GM19455 (cell line): ENCODE measurements at regions not wholly inside any gene's neighbourhood (a gene's known extent, or its start where the extent isn't known, plus 50 kb on each side); places are given as distances from the start of the nearest gene placed in this dataset.
"Not testable (repeated sequence)": the region's sequence is repeated elsewhere in the genome, so short reads cannot be mapped to it uniquely, and the experiment has no call there.

Experiments used
- ATAC-seq: cut with Tn5 transposase; IDR thresholded peaks from one replicate; pipeline ENCODE4 v1.9.1; 2021; ENCODE audit not compliant: unreplicated experiment

DNA sequence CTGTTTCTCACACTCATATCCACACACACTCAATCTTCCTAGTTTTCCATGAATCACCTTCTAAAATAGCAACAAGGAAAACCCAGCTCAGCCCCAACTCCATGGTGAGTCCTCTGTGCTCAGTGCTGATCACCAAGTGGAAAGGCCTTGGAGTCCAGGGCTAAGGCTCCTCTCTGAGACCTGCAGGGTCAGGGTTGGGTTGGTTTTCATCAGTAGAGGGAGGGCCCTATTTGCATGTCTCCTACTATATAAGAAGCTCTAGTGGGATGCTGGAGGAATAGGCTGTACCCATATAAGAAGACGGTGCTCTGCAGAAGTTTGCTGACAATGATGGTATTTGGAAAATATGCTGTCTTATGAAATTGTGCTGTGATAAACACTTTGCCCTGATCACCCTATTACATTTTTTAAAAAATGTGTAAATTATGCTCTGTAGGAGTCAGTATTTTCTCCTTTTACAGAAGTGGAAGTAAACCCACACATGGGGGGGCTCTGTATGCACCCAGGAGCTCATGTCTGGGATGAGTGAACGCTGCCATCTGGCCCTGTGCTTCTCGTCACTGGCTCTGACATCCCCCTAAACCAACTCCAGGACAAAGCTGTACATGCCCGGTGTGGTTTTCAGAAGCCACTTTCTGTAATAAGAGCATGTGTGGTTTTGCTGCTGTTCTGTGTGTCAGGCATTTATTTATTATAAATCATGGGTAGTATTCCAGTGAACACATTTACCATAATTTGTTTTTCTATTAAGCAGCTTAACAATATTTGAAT is 536.3 kb downstream of the TMEM121 start:
- ATAC-seq, result no peak

- ATAC-seq, result no peak
Observed at GRCh38 chr14:106067935-106068334, 541.6 kb downstream of the TMEM121 start.

GRCh38 chr14:106069804-106070625 is 543.6 kb downstream of the TMEM121 start:
- no peak for ATAC-seq

GRCh38 chr14:106080922-106081321 is 554.5 kb downstream of the TMEM121 start:
- ATAC-seq, result no peak

DNA sequence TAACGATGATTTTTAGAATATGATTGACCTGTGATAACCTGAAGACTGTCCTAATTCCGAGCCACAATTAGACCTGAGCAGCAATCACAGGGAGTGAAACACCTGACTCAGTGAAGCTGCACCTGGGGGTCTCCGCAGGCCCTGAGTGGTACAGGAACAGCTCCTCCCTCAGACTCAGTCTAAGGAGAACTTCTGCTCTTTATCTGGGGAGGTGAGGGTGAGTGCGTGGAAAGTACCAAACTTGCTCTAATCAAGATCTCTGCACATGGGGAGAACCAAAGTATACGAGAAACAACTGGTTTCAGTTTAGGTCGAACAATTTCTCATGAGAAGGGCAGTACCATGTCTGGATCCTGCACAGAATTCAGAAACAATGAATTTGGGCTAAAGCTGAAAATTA is 555.3 kb downstream of the TMEM121 start:
- ATAC-seq, result not testable (repeated sequence)

- no peak for ATAC-seq
Observed at GRCh38 chr14:106083082-106083481, 556.7 kb downstream of the TMEM121 start.

GRCh38 chr14:106087837-106088236 is 561.5 kb downstream of the TMEM121 start:
- no peak for ATAC-seq

GRCh38 chr14:106088860-106089259 is 562.5 kb downstream of the TMEM121 start:
- ATAC-seq, result not testable (repeated sequence)

GRCh38 chr14:106094654-106095189 is 568.3 kb downstream of the TMEM121 start:
- no peak for ATAC-seq

- no peak for ATAC-seq
Observed at GRCh38 chr14:106107703-106108102, 581.3 kb downstream of the TMEM121 start.

DNA sequence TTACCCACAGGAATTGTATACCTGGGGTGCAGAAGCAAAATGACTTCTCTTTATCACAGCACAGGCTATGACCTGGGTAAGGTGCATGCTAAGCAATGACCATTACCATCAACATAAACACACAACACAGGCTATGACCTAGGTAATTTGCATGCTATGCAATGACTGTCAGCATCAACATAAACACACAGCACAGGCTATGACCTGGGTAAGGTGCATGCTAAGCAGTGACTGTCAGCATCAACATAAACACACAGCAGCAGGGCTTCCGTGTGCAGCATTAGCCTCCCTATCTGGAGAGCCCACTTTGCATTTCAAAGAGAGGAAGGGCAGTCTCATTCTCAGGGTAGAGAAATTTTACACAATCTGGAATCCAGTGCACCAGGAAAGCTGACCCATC is 583.0 kb downstream of the TMEM121 start:
- ATAC-seq, result no peak

GRCh38 chr14:106115401-106115800 is 589.0 kb downstream of the TMEM121 start:
- ATAC-seq, result no peak

DNA sequence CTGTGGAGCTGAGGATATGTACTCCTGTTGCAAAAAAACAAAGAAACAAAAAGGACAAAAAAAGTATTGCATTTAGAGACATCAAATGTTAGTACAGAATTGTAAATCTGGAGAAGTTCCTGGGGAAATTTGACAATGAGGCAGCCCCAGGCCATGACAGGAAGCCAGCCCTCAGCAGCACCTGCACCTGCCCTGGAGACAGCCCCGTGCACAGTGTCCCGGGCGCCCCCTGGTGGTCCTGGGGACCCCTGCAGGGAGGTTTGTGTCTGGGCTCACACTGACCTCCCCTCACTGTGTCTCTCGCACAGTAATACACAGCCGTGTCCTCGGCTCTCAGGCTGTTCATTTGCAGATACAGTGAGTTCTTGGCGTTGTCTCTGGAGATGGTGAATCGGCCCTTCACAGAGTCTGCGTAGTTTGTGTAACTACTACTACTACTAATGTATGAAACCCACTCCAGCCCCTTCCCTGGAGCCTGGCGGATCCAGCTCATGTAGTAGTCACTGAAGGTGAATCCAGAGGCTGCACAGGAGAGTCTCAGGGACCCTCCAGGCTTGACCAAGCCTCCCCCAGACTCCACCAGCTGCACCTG is 590.1 kb downstream of the TMEM121 start:
- not testable (repeated sequence) for ATAC-seq

GRCh38 chr14:106120101-106120500 is 593.7 kb downstream of the TMEM121 start:
- no peak for ATAC-seq

- no peak for ATAC-seq
Observed at GRCh38 chr14:106129274-106129673, 602.9 kb downstream of the TMEM121 start.

DNA sequence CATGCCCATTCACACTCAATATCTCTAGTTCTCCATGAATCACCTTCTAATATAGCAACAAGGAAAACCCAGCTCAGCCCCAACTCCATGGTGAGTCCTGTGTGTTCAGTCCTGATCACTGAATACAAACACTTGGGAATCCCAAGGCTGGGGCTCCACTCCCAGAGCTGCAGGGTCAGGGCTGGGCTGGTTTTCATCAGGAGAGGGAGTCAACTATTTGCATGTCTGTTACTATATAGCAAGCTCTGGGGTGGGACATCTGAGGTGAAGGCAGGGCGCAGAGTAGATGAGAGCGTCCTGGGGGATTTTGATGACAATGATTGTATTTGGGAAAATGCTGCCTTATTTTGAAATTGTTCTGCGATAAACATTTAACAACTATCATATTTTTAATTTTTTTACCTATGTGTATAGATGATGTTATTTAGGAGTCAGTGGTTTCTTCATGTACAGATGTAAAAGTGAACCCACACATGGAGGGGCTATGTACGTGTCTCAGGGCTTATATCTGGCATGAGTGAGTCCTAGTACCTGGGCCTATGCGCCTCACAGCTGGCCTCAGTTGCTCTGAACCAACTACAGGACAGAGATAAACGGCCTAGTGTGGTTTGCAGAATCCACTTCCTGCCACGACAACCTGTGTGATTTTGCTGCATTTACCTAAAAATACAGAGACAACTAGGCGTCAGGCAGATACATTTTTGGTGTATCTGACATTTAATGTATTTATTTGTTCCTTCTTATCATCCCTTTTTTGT is 603.7 kb downstream of the TMEM121 start:
- ATAC-seq, result not testable (repeated sequence)

DNA sequence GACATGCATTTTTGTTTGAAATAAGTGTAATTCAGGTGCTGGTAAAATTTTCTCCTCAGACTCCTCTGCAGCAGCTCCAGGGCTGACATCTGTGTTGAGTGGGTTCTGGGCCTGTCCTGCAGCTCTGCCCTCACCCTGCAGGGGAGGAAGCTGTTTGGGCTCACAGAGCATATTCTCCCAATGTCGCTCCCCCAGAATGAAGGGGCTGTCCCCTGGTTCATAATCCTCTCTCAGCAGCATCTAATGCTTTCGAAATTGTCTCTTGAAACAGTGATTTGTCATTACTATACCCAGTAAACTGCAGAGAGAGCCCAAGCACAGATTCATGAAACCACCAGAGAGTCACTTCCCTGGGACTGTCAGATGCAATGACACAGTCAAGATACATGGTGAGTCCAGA is 606.7 kb downstream of the TMEM121 start:
- not testable (repeated sequence) for ATAC-seq

- no peak for ATAC-seq
Observed at GRCh38 chr14:106134886-106135285, 608.5 kb downstream of the TMEM121 start.

GRCh38 chr14:106141242-106142220 is 615.1 kb downstream of the TMEM121 start:
- no peak for ATAC-seq

DNA sequence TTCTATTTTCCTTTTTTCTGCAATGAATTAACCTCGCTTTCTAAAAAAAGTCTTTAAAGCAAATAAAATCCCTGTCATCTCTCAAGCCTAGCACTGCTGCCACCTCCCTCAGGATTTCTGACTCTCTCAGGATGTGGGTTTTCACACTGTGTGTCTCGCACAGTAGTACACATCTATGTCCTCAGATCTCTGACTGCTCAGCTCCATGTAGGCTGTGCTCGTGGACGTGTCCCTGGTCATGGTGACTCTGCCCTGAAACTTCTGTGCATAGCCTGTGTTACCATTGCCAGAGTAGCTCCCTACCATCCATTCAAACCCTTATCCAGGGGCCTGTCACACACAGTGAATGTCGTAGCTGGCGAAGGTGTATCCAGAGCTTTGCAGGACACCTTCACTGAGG is 619.3 kb downstream of the TMEM121 start:
- not testable (repeated sequence) for ATAC-seq
